GM18951 (cell line): ENCODE measurements at regions not wholly inside any gene's neighbourhood (a gene's known extent, or its start where the extent isn't known, plus 50 kb on each side); places are given as distances from the start of the nearest gene placed in this dataset.
"Not testable (repeated sequence)": the region's sequence is repeated elsewhere in the genome, so short reads cannot be mapped to it uniquely, and the experiment has no call there.

ENCODE experiments used
- POLR2A ChIP-seq: IDR thresholded peaks from 4 replicates; pipeline ENCODE4 v1.6.1; 2011; ENCODE audit warnings: mild to moderate bottlenecking; ENCODE audit not compliant: insufficient read length, insufficient read depth; ENCODE audit errors: extremely low read depth
- in situ Hi-C: fragments of 300-500 bp; cut with MboI; formaldehyde crosslinking; loops from one replicate; pipeline ENCODE4 v1.12.0; 2022; ENCODE audit warnings: low sequenced_read_pairs, mixed read lengths, inconsistent platforms; ENCODE audit not compliant: unreplicated experiment

GRCh38 chr1:38186566-38186965 lies 140.0 kb upstream of the POU3F1 start:
- no peak for TF ChIP-seq POLR2A
- in situ Hi-C loops: no loop called here

GRCh38 chr1:38185913-38186312 lies 139.3 kb upstream of the POU3F1 start:
- in situ Hi-C loops: no loop called here
- no peak for TF ChIP-seq POLR2A

GRCh38 chr1:38183747-38184146 lies 137.2 kb upstream of the POU3F1 start:
- in situ Hi-C loops: no loop called here
- TF ChIP-seq POLR2A: no peak

GRCh38 chr1:38183096-38183495 lies 136.5 kb upstream of the POU3F1 start:
- no peak for TF ChIP-seq POLR2A
- in situ Hi-C loops: no loop called here

GRCh38 chr1:38180388-38180787 lies 133.8 kb upstream of the POU3F1 start:
- in situ Hi-C loops: not testable (repeated sequence)

- no peak for TF ChIP-seq POLR2A
- in situ Hi-C loops: no loop called here
Measured at GRCh38 chr1:38179483-38179882, 132.9 kb upstream of the POU3F1 start.

GRCh38 chr1:38178216-38178615 lies 131.6 kb upstream of the POU3F1 start:
- no peak for TF ChIP-seq POLR2A
- in situ Hi-C loops: no loop called here

GRCh38 chr1:38175121-38175520 lies 128.5 kb upstream of the POU3F1 start:
- in situ Hi-C loops: no loop called here
- no peak for TF ChIP-seq POLR2A

GRCh38 chr1:38173848-38174247 lies 127.3 kb upstream of the POU3F1 start:
- no peak for TF ChIP-seq POLR2A
- in situ Hi-C loops: no loop called here

- TF ChIP-seq POLR2A: no peak
- in situ Hi-C loops: no loop called here
Measured at GRCh38 chr1:38173157-38173831, 126.7 kb upstream of the POU3F1 start.

GRCh38 chr1:38169121-38169520 lies 122.5 kb upstream of the POU3F1 start:
- TF ChIP-seq POLR2A: no peak
- in situ Hi-C loops: no loop called here

- in situ Hi-C loops: no loop called here
- no peak for TF ChIP-seq POLR2A
Measured at GRCh38 chr1:38168365-38168764, 121.8 kb upstream of the POU3F1 start.

- no peak for TF ChIP-seq POLR2A
- in situ Hi-C loops: no loop called here
Measured at GRCh38 chr1:38166461-38166860, 119.9 kb upstream of the POU3F1 start.

GRCh38 chr1:38153778-38154470 lies 107.3 kb upstream of the POU3F1 start:
- no peak for TF ChIP-seq POLR2A
- in situ Hi-C loops: no loop called here

- TF ChIP-seq POLR2A: no peak
- in situ Hi-C loops: no loop called here
Measured at GRCh38 chr1:38153066-38153777, 106.6 kb upstream of the POU3F1 start.
